Adipocyte (in vitro differentiated cells): ENCODE measurements at regions not wholly inside any gene's neighbourhood (a gene's known extent, or its start where the extent isn't known, plus 50 kb on each side); places are given as distances from the start of the nearest gene placed in this dataset.

Experiments used
- DNase-seq: peaks from one replicate; pipeline ENCODE4 v3.0.0-alpha.2; 2015; ENCODE audit warnings: low read depth
- H3K27me3 ChIP-seq: replicated peaks from 2 replicates; pipeline ENCODE4 v1.7.0; 2013; ENCODE audit warnings: mild to moderate bottlenecking, low read length, moderate library complexity; ENCODE audit not compliant: control insufficient read depth, insufficient read depth
- H3K36me3 ChIP-seq: 2 replicates; pipeline ENCODE4 v1.7.0; 2013; ENCODE audit warnings: low read length, mild to moderate bottlenecking, moderate library complexity; ENCODE audit not compliant: control insufficient read depth, insufficient read depth, severe bottlenecking
- H3K4me1 ChIP-seq: 2 replicates; pipeline ENCODE4 v1.7.0; 2013; ENCODE audit warnings: mild to moderate bottlenecking, low read length, moderate library complexity; ENCODE audit not compliant: control insufficient read depth, insufficient read depth
- H3K4me3 ChIP-seq: 2 replicates; pipeline ENCODE4 v1.7.0; 2013; ENCODE audit warnings: mild to moderate bottlenecking, low read length, moderate library complexity
- H3K9ac ChIP-seq: 2 replicates; pipeline ENCODE4 v1.7.0; 2013; ENCODE audit warnings: mild to moderate bottlenecking, low read length, moderate library complexity
- H3K9me3 ChIP-seq: 2 replicates; pipeline ENCODE4 v1.7.0; 2013; ENCODE audit warnings: mild to moderate bottlenecking, low read length, moderate library complexity; ENCODE audit not compliant: control insufficient read depth

DNA sequence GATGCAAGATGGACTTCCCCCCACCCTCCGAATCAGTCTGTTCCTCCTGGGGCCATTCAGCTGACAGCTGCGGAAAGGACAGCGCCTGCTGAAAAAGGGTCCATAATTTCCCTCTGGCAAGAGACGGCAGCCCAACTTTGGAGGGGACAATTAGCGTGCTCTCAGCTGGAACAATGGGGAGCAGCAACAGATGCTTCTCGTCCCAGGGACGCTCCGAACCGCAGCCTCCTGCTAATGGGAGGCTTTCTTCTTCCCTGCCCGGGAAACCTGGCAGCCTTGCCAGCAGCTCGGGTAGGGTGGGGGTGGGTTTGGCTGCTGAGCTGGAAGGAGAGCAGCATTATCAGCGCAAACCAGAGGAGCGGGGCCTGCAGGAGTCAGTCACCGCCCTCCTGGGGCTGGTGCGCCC is 500.0 kb upstream of the SALL1 start:
- no peak for DNase-seq
- Histone ChIP-seq H3K36me3 (no peaks in the 10 kb centered on the region), H3K4me1 (no peaks in the 10 kb centered on the region), H3K4me3 (no peak overlapping the region), H3K9me3 (no peaks in the 10 kb centered on the region), H3K27me3 (peaks cover 15% of the 10 kb centered on the region), H3K9ac (no peak overlapping the region)

DNA sequence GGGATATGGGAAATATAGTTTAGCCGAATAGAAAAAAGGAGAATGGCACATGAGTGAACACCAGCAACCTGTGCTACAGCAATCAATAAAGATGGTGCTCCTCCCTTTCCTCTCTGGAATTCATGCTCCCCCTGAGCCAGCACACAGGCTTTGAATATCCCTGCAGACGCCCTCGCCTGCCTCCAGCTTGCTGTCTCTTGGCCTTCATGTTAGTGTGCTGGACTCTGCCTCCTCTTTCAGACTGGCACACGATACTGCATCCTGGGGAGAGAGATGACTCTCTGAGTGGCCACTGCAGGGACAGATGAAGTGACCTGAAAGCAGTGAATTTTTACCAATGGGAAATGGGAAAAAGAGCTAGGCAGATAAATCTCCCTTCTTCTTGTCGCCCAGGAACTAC is 498.6 kb upstream of the SALL1 start:
- Histone ChIP-seq H3K9ac (no peak overlapping the region), H3K9me3 (no peaks in the 10 kb centered on the region), H3K36me3 (no peaks in the 10 kb centered on the region), H3K4me3 (no peak overlapping the region), H3K27me3 (peaks cover 15% of the 10 kb centered on the region), H3K4me1 (no peaks in the 10 kb centered on the region)
- DNase-seq: no peak

DNA sequence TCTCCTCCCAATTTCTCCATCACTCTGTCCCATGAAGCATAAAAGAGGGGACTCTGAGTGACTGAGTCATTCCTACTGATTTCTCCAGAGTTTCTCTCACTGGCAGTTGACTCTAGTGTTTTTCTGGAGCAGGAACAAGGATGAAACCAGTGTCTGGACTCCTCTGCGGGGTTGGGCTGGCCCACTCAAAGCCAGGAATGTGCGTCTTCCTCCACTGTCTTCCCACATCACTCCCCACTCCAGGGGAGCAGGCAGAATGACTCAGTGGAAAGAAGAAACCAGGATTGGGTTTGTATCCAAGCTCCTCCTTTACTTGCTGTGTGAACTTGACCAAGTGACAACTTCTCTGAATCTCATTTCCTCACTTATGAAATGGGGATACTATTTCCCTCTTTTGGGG is 497.5 kb upstream of the SALL1 start:
- H3K9ac ChIP-seq: no peak overlapping the region
- H3K4me1 ChIP-seq: no peaks in the 10 kb centered on the region
- no peaks in the 10 kb centered on the region for H3K9me3 ChIP-seq
- H3K36me3 ChIP-seq: no peaks in the 10 kb centered on the region
- DNase-seq: peak; percentile 8
- H3K4me3 ChIP-seq: no peak overlapping the region
- H3K27me3 ChIP-seq: peaks cover 15% of the 10 kb centered on the region

DNA sequence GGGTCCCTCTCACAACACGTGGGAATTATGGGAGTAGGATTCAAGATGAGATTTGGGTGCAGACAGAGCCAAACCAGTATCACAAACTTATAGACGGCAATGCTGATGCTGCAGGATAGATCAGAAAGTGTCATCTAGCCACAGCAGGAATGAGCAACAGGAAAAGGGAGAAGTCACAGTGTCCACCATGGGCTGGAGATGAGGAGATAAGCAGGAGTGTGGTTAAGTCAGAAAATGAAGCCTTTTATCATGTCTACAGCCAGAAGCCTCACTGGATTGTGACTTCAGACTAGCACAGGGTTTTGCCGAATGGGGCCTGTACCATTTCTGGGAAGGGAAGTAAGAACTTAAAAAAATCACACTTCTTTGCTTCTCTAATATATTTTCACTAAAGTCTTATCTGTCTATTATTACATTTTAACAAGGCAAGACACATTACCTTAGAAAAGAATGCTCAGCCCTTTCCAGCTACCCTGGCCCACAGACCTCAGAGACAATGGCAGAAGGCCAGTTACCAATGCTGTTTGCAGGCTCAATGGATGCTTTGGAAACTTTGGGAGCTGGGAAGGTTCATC is 490.2 kb upstream of the SALL1 start:
- no peak for DNase-seq
- Histone ChIP-seq H3K9me3 (no peaks in the 10 kb centered on the region), H3K4me3 (no peak overlapping the region), H3K4me1 (peaks cover 8% of the 10 kb centered on the region), H3K27me3 (no peaks in the 10 kb centered on the region), H3K9ac (no peak overlapping the region), H3K36me3 (no peaks in the 10 kb centered on the region)

DNA sequence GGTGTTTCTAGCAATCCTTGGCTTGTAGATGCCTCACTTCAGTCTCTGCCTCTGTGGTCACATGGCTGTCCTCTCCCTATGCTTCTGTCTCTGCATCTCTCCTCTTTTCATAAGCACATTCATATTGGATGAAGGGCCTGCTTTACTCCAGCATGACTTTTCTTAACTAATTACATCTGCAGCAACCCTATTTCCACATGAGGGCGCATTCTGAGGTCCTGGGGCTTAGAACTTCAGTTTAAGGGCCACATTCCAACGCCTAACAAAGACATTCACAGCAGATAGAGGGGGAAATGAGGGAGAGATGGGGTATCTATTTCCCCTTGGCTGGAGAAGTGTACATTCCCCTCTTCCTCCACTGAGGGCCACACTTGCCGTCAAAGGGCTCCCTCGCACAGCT is 489.1 kb upstream of the SALL1 start:
- Histone ChIP-seq H3K27me3 (no peaks in the 10 kb centered on the region), H3K4me1 (peaks cover 8% of the 10 kb centered on the region), H3K9me3 (no peaks in the 10 kb centered on the region), H3K36me3 (no peaks in the 10 kb centered on the region), H3K4me3 (no peak overlapping the region), H3K9ac (no peak overlapping the region)
- no peak for DNase-seq

DNA sequence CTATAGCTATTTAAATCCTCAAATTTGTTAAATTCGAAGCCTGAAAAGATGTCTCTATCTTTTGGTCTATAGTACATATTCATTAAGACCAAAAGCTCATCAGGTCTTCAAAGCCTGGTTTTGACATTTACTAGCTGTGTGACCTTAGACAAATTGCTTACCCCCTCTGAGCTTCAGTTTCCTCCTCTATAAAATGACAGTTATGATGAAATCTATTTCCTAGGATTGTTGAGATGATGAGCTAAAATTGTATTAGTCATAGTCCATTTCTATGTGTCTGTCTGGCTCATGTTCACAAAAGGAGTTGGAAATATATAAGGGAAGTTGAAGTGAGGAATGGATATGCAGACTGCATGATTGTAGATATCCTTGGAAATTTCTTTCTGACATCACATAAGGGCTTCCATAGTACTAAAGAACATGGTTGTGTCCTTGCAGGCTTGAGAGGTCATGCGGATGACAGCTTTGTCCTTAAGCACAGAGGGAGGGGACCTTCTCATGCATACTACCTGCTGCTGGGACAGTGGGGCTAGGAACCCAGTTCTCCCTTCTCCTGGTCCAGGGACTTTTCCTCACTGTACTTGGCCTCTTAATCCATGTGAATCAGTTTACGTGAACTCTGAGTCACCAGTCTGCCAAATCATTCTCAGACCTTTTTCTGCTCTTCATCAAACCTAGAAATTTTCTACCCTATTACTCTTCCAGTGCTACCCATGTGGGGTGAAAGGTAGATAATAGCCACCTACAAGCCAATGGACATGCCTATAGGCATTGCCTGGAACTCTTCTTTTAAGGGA is 487.5 kb upstream of the SALL1 start:
- no peak overlapping the region for H3K4me3 ChIP-seq
- peak; percentile 7 for DNase-seq
- H3K36me3 ChIP-seq: no peaks in the 10 kb centered on the region
- no peaks in the 10 kb centered on the region for H3K27me3 ChIP-seq
- H3K4me1 ChIP-seq: peaks cover 8% of the 10 kb centered on the region
- no peaks in the 10 kb centered on the region for H3K9me3 ChIP-seq
- H3K9ac ChIP-seq: no peak overlapping the region

DNA sequence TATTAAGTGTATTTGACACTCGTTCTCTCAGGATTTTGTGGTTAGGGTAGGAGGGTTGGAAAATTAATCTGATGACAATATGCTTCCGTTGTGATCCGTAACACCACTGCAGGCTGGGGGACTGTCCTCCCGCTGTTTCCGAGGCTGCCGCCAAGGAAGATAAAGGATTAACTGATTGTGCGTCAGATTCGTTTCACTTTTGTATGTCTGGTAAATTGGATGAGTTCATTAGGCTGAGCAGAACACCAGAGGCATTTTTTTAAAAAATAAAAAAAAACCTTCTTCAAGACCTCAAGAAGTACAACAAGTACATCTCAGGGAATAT is 486.7 kb upstream of the SALL1 start:
- Histone ChIP-seq H3K9me3 (no peaks in the 10 kb centered on the region), H3K4me3 (no peak overlapping the region), H3K9ac (no peak overlapping the region), H3K4me1 (peaks cover 8% of the 10 kb centered on the region), H3K36me3 (no peaks in the 10 kb centered on the region), H3K27me3 (no peaks in the 10 kb centered on the region)
- DNase-seq: no peak

DNA sequence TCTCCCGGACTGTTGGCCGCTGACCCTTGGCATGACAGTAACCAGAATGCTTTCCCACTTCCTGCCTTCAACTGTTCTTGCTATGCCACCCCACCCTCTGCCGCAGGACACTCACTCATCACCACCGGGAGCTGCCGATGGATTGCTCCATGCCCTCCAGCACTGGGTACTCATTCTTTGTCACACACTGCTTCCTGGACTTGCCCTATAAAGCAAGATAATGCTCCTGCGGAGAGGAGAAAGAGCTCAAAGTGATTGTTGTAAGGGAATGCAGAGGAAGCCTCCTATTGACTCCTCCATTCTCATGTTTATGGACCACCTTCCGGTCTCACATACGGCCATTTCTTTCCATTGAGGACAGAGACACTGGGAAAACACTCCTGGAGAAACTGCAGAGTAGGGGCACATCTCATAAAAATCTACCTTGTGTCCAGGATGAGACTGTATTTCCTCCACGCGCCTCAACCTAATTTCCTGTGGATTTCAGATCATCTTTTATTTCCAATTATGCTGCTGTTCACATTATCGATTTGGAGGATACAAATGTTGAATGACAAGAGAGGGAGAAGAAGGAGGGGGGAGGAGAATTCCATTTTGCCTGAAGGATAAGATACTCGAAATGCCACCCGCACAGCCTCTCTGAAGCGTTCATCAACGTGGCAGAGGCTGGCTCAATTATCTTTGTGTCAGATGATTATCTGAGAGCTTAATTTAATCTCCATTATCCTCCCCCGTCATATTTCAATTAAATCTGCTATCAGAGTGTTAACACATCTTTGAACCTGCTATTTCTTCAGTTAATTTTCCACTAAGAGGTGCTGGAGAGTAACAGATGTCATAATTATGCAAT is 486.1 kb upstream of the SALL1 start:
- DNase-seq: peak; percentile 45

DNA sequence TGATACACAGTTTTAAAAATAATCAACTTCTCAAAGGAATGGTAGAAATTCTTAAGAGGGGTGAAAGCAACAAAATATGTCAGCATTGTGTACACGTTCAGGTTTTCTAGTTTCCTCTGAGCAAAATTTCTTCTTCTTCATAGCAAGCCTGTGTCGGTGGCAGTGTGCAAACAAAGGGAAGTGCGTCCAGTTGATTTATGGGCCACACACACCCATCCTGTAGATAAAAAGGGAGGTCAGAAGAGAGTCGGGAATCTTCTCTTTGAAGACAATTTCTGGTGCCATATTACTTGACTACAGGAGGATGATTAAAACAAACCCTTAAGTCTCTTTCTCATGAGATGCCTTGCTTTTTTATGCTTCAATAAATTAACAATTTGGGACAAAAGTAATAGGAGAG is 484.1 kb upstream of the SALL1 start:
- Histone ChIP-seq H3K4me1 (peaks cover 8% of the 10 kb centered on the region), H3K36me3 (no peaks in the 10 kb centered on the region), H3K9me3 (no peaks in the 10 kb centered on the region), H3K27me3 (no peaks in the 10 kb centered on the region), H3K4me3 (no peak overlapping the region), H3K9ac (no peak overlapping the region)
- no peak for DNase-seq

More for the DNA sequence above, 486.1 kb upstream of the SALL1 start:
- Histone ChIP-seq H3K9me3 (no peaks in the 10 kb centered on the region), H3K4me3 (no peak overlapping the region), H3K4me1 (peaks cover 8% of the 10 kb centered on the region), H3K9ac (no peak overlapping the region), H3K27me3 (no peaks in the 10 kb centered on the region), H3K36me3 (no peaks in the 10 kb centered on the region)

DNA sequence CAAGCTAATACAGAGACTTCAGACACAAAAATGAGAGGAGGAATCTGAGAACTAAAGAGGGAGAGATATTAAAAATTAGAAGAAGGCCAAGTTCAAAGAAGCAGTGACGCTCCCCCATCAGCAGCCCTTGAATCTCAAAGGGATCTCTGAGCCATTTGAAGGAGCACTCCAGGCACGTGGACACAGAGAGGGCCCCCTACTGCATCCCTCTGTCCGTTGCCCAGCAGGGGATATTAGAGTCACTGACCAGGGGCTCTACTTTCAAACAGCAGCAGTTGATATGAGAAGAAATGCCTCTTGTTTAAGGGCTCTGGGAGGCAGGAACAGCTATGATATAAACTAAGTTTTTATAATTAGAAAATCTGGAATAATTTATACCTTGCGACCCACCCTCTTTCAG is 479.0 kb upstream of the SALL1 start:
- no peaks in the 10 kb centered on the region for H3K9me3 ChIP-seq
- no peaks in the 10 kb centered on the region for H3K36me3 ChIP-seq
- no peaks in the 10 kb centered on the region for H3K27me3 ChIP-seq
- H3K9ac ChIP-seq: no peak overlapping the region
- no peaks in the 10 kb centered on the region for H3K4me1 ChIP-seq
- H3K4me3 ChIP-seq: no peak overlapping the region
- DNase-seq: no peak

DNA sequence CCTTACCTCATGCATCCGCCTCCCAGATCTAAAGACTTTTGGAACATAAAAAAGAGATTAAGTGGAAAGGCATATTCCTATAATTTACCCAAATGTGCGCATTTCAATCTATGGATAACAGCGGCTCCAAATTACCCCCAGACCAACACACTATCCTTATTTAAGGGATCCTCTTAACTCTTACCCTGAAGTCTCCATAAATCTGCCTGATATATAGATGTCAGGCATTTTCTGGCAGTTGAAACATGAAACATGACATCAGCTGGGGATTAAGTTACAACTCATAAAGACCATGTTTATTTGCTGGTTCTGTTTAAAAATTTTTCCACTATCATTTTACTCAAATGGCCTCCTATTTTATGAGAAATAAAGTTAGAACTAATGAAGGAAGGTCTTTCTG is 478.5 kb upstream of the SALL1 start:
- H3K36me3 ChIP-seq: no peaks in the 10 kb centered on the region
- H3K27me3 ChIP-seq: no peaks in the 10 kb centered on the region
- no peaks in the 10 kb centered on the region for H3K4me1 ChIP-seq
- H3K4me3 ChIP-seq: no peak overlapping the region
- DNase-seq: peak; percentile 27
- H3K9me3 ChIP-seq: no peaks in the 10 kb centered on the region
- H3K9ac ChIP-seq: no peak overlapping the region
